HepG2 (cell line): ENCODE measurements at regions not wholly inside any gene's neighbourhood (a gene's known extent, or its start where the extent isn't known, plus 50 kb on each side); places are given as distances from the start of the nearest gene placed in this dataset.

Source experiments
- ATAC-seq: fragments of 200-7000 bp; cut with Tn5 transposase; 3 replicates; pipeline ENCODE4 v1.9.1; 2020; ENCODE audit warnings: mild to moderate bottlenecking, moderate library complexity
- BruUV-seq: library from RNA; stranded (reverse); fragments of 400-500 nt; replicated peaks from 2 replicates; lab custom pipeline; 2021; lab: Mats Ljungman, UMichigan
- CTCF ChIA-PET: fragments of 300-600 bp; formaldehyde crosslinking; extraction: SDS; loops from one replicate; lab custom pipeline; 2021; ENCODE audit warnings: low total read pairs, inconsistent platforms, low intra/inter-chr PET ratio; lab: Yijun Ruan, JAX
- POLR2A ChIA-PET: fragments of 350-600 bp; sonication (Branson Sonifier 250); formaldehyde crosslinking; loops from one replicate; lab custom pipeline; 2020; ENCODE audit warnings: antibody characterized with exemption, inconsistent platforms; lab: Yijun Ruan, JAX
- DNase-seq: peaks from one replicate; pipeline ENCODE4 v3.0.0-alpha.2; 2015; ENCODE audit warnings: low spot score
- FAIRE-seq: peaks from 3 replicates; lab custom pipeline; 2011; peaks lifted over from hg19 to GRCh38; lab: Jason Lieb, UNC
- H2AFZ ChIP-seq: one replicate; pipeline ENCODE4 v1.6.1; 2011; ENCODE audit warnings: low read length, inconsistent platforms
- H3K27ac ChIP-seq: fragments of 300-600 bp; 3 replicates; pipeline ENCODE4 v1.8.0; 2011; ENCODE audit warnings: mixed run types, mild to moderate bottlenecking, mixed read lengths, low read length, inconsistent platforms; ENCODE audit not compliant: insufficient read depth; ENCODE audit errors: extremely low read length
- H3K27me3 ChIP-seq, 2 experiments: fragments of 200-600 bp in 1 of 2; 2 replicates in 1 of 2; 3 replicates in 1 of 2; pipeline versions ENCODE4 v1.6.0 to v1.8.0; 2011; ENCODE audit warnings: low read length in 2 of 2, mild to moderate bottlenecking in 2 of 2, moderate library complexity in 2 of 2, inconsistent platforms in 1 of 2; ENCODE audit not compliant: insufficient read depth in 2 of 2, control insufficient read depth in 1 of 2
- H3K36me3 ChIP-seq, 2 experiments: fragments of 200-600 bp in 1 of 2; replicated peaks in 1 of 2; 2 replicates in 1 of 2; 3 replicates in 1 of 2; pipeline versions ENCODE4 v1.5.1 to v1.8.0; 2011; ENCODE audit warnings: low read length in 2 of 2, inconsistent platforms in 1 of 2; ENCODE audit not compliant: insufficient read depth in 2 of 2, control insufficient read depth in 1 of 2
- H3K4me1 ChIP-seq: 2 replicates; pipeline ENCODE4 v1.5.1; 2012; ENCODE audit warnings: low read length, inconsistent platforms; ENCODE audit not compliant: insufficient read depth
- H3K4me2 ChIP-seq: 2 replicates; pipeline ENCODE4 v1.6.0; 2011; ENCODE audit warnings: low read depth, low read length, inconsistent platforms
- H3K4me3 ChIP-seq, 3 experiments: fragments of 200-600 bp in 1 of 3; sonication (generic), shearing (Covaris generic) in 1 of 3; replicated peaks in 1 of 3; 2 replicates each; pipeline ENCODE4 v1.5.1; 2011 to 2016; ENCODE audit warnings: low read length in 3 of 3, inconsistent platforms in 2 of 3, low read depth in 2 of 3, mild to moderate bottlenecking in 2 of 3, control low read depth in 1 of 3, mixed read lengths in 1 of 3; ENCODE audit not compliant: insufficient read depth in 1 of 3
- H3K79me2 ChIP-seq: one replicate; pipeline ENCODE4 v1.6.1; 2011; ENCODE audit warnings: low read length, inconsistent platforms; ENCODE audit not compliant: insufficient read depth
- H3K9ac ChIP-seq: 2 replicates; pipeline ENCODE4 v1.6.0; 2011; ENCODE audit warnings: mild to moderate bottlenecking, low read depth, low read length, inconsistent platforms; ENCODE audit not compliant: insufficient read depth
- H3K9me3 ChIP-seq: 2 replicates; pipeline ENCODE4 v1.5.1; 2012; ENCODE audit warnings: mild to moderate bottlenecking, low read length
- H4K20me1 ChIP-seq: 2 replicates; pipeline ENCODE4 v1.6.0; 2011; ENCODE audit warnings: inconsistent platforms, mild to moderate bottlenecking, low read length, moderate library complexity; ENCODE audit not compliant: insufficient read depth
- EZH2 ChIP-seq: conservative IDR thresholded peaks from 2 replicates; pipeline ENCODE4 v1.6.1; 2012; ENCODE audit warnings: mild to moderate bottlenecking, low read depth, low read length, moderate library complexity
- FOXM1 ChIP-seq: sonication (generic); formaldehyde crosslinking; IDR thresholded peaks from 2 replicates; pipeline ENCODE4 v1.5.0; 2020; ENCODE audit warnings: missing genetic modification reagents
- KLF16 ChIP-seq, 2 experiments: sonication (generic) in 1 of 2; formaldehyde crosslinking in 1 of 2; IDR thresholded peaks; 2 replicates each; pipeline versions ENCODE4 v1.6.1 to v1.8.0; 2016 to 2023; ENCODE audit warnings: missing genetic modification reagents in 2 of 2, missing compliant biosample characterization in 1 of 2
- MBNL3 ChIP-seq: fragments of 250-450 bp; sonication (Bioruptor Pico); conservative IDR thresholded peaks from 2 replicates; pipeline ENCODE4 v1.8.0; 2022; ENCODE audit warnings: mild to moderate bottlenecking, inconsistent platforms
- MTA3 ChIP-seq: sonication (generic); formaldehyde crosslinking; IDR thresholded peaks from 2 replicates; pipeline ENCODE4 v1.4.0; 2020; ENCODE audit warnings: missing genetic modification reagents
- SRSF4 ChIP-seq: fragments of 200-400 bp; formaldehyde crosslinking; IDR thresholded peaks from one replicate; pipeline ENCODE4 v1.6.1; 2018; ENCODE audit warnings: mild to moderate bottlenecking, low read depth, low read length, moderate library complexity; ENCODE audit not compliant: poor library complexity, severe bottlenecking
- TOPORS ChIP-seq: sonication (generic); formaldehyde crosslinking; IDR thresholded peaks from 2 replicates; pipeline ENCODE4 v1.8.0; 2023; ENCODE audit warnings: mild to moderate bottlenecking, missing genetic modification reagents
- ZMYM4 ChIP-seq: sonication (generic); formaldehyde crosslinking; IDR thresholded peaks from 2 replicates; pipeline ENCODE4 v1.8.1; 2023; ENCODE audit warnings: mild to moderate bottlenecking, missing genetic modification reagents
- ZNF430 ChIP-seq: sonication (generic); formaldehyde crosslinking; IDR thresholded peaks from 2 replicates; pipeline ENCODE4 v1.9.0; 2021; ENCODE audit warnings: mild to moderate bottlenecking, missing genetic modification reagents
- ZNF431 ChIP-seq: sonication (generic); formaldehyde crosslinking; IDR thresholded peaks from 2 replicates; pipeline ENCODE4 v1.9.0; 2022; ENCODE audit warnings: missing genetic modification reagents, low read depth, mild to moderate bottlenecking, borderline replicate concordance
- ZNF563 ChIP-seq: sonication (generic); formaldehyde crosslinking; IDR thresholded peaks from 2 replicates; pipeline ENCODE4 v1.8.0; 2022; ENCODE audit warnings: mild to moderate bottlenecking, moderate library complexity, missing genetic modification reagents
- ZNF619 ChIP-seq: sonication (generic); formaldehyde crosslinking; IDR thresholded peaks from 2 replicates; pipeline ENCODE4 v1.4.0; 2020; ENCODE audit warnings: mild to moderate bottlenecking, missing genetic modification reagents
- ZNF780A ChIP-seq: sonication (generic); formaldehyde crosslinking; IDR thresholded peaks from 2 replicates; pipeline ENCODE4 v1.8.0; 2022; ENCODE audit warnings: mild to moderate bottlenecking, missing genetic modification reagents, moderate library complexity
- WGBS: methylation state at CpG from one replicate; pipeline ENCODE4 v1.1.6; 2017; ENCODE audit warnings: low lambda C conversion rate; 5-methylcytosine and 5-hydroxymethylcytosine counted together
- in situ Hi-C: cut with HindIII; loops from 2 replicates; pipeline ENCODE4 v1.10.0; 2017; ENCODE audit warnings: low pct_unique_long_range_greater_than_20kb; ENCODE audit not compliant: extremely low pct_ligation_motif_present
- intact Hi-C: fragments of 100-400 bp; cut with micrococcal nuclease; formaldehyde crosslinking; loops from one replicate; pipeline ENCODE4 v1.10.0; 2022; ENCODE audit not compliant: unreplicated experiment
- TF ChIP-seq, protein P1 (sequence below): IDR thresholded peaks from 2 replicates; pipeline ENCODE4 v1.6.1; 2012; ENCODE audit warnings: inconsistent platforms
- TF ChIP-seq, protein P2 (sequence below): sonication (generic); formaldehyde crosslinking; IDR thresholded peaks from 2 replicates; pipeline ENCODE4 v1.4.0; 2020; ENCODE audit warnings: missing genetic modification reagents
- TF ChIP-seq, protein P3 (sequence below): sonication (generic); formaldehyde crosslinking; IDR thresholded peaks from 2 replicates; pipeline ENCODE4 v1.8.0; 2022; ENCODE audit warnings: missing genetic modification reagents, low read depth, mild to moderate bottlenecking, borderline replicate concordance

DNA sequence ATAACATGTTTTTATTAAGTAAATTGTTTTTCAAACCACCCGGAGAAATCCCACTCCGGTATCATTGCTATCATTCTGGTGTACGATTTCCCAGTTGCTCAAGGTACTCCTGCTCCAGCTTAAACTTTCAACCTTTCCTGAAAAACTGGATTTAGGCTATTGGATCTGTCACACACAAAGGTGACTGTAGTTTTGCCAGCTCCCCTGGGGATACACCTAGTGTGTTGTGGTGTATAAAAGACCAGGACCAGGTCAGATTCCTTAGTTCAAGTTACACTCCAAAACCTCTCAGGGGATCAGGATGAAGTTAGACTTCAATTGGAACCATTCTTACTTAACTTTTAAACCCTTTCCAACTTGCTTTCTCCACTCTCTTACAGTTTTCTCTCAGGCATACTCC, 303.9 kb downstream of the NOVA1 start (continued):
- TF ChIP-seq MBNL3 (no peak), ZNF563 (no peak)
- TF ChIP-seq, protein P1, sequence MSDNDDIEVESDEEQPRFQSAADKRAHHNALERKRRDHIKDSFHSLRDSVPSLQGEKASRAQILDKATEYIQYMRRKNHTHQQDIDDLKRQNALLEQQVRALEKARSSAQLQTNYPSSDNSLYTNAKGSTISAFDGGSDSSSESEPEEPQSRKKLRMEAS, result no peak

DNA sequence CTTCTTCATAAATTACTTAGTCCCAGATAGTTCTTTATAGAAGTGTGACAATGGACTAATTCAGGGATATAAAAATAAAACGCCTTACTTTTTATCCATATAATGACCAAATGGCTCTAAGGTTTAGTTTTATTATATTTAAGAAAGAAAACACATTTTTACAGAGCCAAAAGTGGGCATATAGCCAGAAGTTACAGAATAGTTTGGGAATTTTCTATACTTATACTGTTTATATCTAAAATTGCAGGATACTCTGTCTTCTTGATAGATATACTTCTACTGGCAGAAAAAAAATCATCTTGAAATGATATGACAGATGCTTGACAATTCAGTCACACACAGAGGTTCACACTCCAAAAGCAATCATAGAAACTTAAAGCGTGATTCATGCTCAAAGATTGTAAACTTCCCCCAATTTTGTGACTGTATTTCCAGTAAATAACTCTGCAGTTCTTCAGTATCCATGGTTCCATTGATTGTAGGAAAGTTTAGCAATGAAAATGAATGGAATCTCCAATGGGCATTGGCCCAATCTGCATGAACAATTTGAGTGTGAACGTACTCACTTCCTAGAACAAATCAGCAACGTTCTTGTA, 307.8 kb downstream of the NOVA1 start:
- DNase-seq, result no peak
- no peaks in the 10 kb centered on the region; a peak in 1 of 5 replicates for H3K27me3 ChIP-seq
- in situ Hi-C loops (no loop called here), intact Hi-C loops (no loop called here)
- no TSS peak for BruUV-seq
- ATAC-seq, result no peak
- 8% methylated on average over 4 of the region's 4 CpGs for WGBS
- ChIA-PET POLR2A (no interaction called here), CTCF (no interaction called here)
- no peaks in the 10 kb centered on the region for H4K20me1 ChIP-seq
- H3K27ac ChIP-seq, result no peak overlapping the region
- peaks cover 96% of the 10 kb centered on the region for H3K9me3 ChIP-seq
- H3K36me3 ChIP-seq, result no peaks in the 10 kb centered on the region
- H3K4me1 ChIP-seq, result no peaks in the 10 kb centered on the region
- H3K4me3 ChIP-seq, result no peak overlapping the region
- no peak overlapping the region for H3K4me2 ChIP-seq
- H3K79me2 ChIP-seq, result no peaks in the 10 kb centered on the region
- FAIRE-seq, result no peak
- TF ChIP-seq KLF16 (CRISPR knock-in tag; IDR thresholded peaks at IDR 0.05) (no peak), ZMYM4 (CRISPR knock-in tag) (no peak), FOXM1 (CRISPR knock-in tag) (no peak), EZH2 (no peak), SRSF4 (no peak), MTA3 (CRISPR knock-in tag) (no peak), ZNF431 (CRISPR knock-in tag) (no peak), TOPORS (no peak), ZNF430 (no peak), ZNF780A (CRISPR knock-in tag) (no peak), ZNF619 (CRISPR knock-in tag) (no peak)
- TF ChIP-seq, protein P2, sequence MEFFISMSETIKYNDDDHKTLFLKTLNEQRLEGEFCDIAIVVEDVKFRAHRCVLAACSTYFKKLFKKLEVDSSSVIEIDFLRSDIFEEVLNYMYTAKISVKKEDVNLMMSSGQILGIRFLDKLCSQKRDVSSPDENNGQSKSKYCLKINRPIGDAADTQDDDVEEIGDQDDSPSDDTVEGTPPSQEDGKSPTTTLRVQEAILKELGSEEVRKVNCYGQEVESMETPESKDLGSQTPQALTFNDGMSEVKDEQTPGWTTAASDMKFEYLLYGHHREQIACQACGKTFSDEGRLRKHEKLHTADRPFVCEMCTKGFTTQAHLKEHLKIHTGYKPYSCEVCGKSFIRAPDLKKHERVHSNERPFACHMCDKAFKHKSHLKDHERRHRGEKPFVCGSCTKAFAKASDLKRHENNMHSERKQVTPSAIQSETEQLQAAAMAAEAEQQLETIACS (CRISPR knock-in tag), result no peak
- TF ChIP-seq, protein P3, sequence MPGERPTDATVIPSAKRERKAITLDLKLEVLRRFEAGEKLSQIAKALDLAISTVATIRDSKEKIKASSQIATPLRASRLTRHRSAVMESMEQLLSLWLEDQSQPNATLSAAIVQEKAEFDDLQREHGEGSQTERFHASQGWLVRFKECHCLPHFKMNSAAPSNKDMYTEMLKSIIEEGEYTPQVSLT, result no peak
- no peak overlapping the region for H3K9ac ChIP-seq
- no peak overlapping the region for H2AFZ ChIP-seq
